ENCODE measurements at regions not wholly inside any gene's neighbourhood (a gene's known extent, or its start where the extent isn't known, plus 50 kb on each side); places are given as distances from the start of the nearest gene placed in this dataset.

DNA sequence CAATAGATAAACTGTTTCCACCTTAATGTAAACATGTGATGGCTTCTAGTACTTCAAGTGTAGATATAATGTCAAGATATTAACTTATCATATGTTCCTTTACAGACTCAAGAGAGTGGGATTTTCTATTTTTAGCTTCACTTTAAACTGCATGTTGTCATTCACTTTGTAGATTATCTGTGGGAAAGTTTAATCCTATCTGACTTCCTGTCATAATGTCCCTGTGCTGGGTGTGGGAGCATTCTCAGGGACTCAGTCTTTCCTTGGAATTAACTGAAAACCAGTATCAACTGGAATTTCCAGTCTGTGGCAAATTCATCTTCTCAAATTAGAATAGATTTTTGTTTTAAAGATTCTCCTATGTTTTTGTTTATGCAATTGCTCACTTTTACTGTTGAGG, 226.1 kb upstream of the FERMT1 start:
- DNase-seq (ENCODE audit: low spot score) (no peak), FAIRE-seq (no peak), ATAC-seq (no peak)
- ChIA-PET POLR2A (no interaction called here), CTCF (ENCODE audit: low intra/inter-chr PET ratio, low total read pairs) (no interaction called here)
- intact Hi-C loops (cut with micrococcal nuclease; ENCODE audit: unreplicated experiment) (no loop called here), in situ Hi-C loops (cut with HindIII; ENCODE audit: extremely low pct_ligation_motif_present, low pct_unique_long_range_greater_than_20kb) (no loop called here)
- Histone ChIP-seq H3K79me2 (ENCODE audit: insufficient read depth, low read length) (no peaks in the 10 kb centered on the region), H4K20me1 (ENCODE audit: insufficient read depth, low read length) (no peaks in the 10 kb centered on the region), H3K9ac (ENCODE audit: insufficient read depth, low read depth, low read length) (no peak overlapping the region), H3K27ac (ENCODE audit: extremely low read length, insufficient read depth, low read length) (no peak overlapping the region), H3K4me2 (ENCODE audit: low read depth, low read length) (no peak overlapping the region), H3K9me3 (ENCODE audit: low read length) (no peaks in the 10 kb centered on the region), H3K27me3 (ENCODE audit: control insufficient read depth in 1 of 2, insufficient read depth in 2 of 2, low read length in 2 of 2) (no peaks in the 10 kb centered on the region), H3K36me3 (replicated peaks in 1 of 2; ENCODE audit: control insufficient read depth in 1 of 2, insufficient read depth in 2 of 2, low read length in 2 of 2) (no peaks in the 10 kb centered on the region), H3K4me3 (replicated peaks in 1 of 3; ENCODE audit: insufficient read depth in 1 of 3, low read depth in 2 of 3, low read length in 3 of 3) (no peak overlapping the region), H3K4me1 (ENCODE audit: insufficient read depth, low read length) (no peaks in the 10 kb centered on the region), H2AFZ (ENCODE audit: low read length) (no peak overlapping the region)
- BruUV-seq (replicated peaks), result no TSS peak
- no peak for TF ChIP-seq ZNF383 (CRISPR knock-in tag; IDR thresholded peaks at IDR 0.05; ENCODE audit: borderline replicate concordance)
- no peak for TF ChIP-seq KAT8 (CRISPR knock-in tag; IDR thresholded peaks at IDR 0.05)
- TF ChIP-seq SALL1 (CRISPR knock-in tag; IDR thresholded peaks at IDR 0.05), result no peak
- TF ChIP-seq TSC22D2 (CRISPR knock-in tag; IDR thresholded peaks at IDR 0.05; ENCODE audit: borderline replicate concordance), result no peak
- TF ChIP-seq MED1 (CRISPR knock-in tag; IDR thresholded peaks at IDR 0.05), result no peak
- TF ChIP-seq, protein P1, sequence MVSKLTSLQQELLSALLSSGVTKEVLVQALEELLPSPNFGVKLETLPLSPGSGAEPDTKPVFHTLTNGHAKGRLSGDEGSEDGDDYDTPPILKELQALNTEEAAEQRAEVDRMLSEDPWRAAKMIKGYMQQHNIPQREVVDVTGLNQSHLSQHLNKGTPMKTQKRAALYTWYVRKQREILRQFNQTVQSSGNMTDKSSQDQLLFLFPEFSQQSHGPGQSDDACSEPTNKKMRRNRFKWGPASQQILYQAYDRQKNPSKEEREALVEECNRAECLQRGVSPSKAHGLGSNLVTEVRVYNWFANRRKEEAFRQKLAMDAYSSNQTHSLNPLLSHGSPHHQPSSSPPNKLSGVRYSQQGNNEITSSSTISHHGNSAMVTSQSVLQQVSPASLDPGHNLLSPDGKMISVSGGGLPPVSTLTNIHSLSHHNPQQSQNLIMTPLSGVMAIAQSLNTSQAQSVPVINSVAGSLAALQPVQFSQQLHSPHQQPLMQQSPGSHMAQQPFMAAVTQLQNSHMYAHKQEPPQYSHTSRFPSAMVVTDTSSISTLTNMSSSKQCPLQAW (CRISPR knock-in tag; IDR thresholded peaks at IDR 0.05), result no peak
- TF ChIP-seq ATRX (CRISPR knock-in tag; IDR thresholded peaks at IDR 0.05; ENCODE audit: borderline replicate concordance), result no peak
- TF ChIP-seq ZNF335 (CRISPR knock-in tag; IDR thresholded peaks at IDR 0.05), result no peak
- TF ChIP-seq LCORL (IDR thresholded peaks at IDR 0.05), result no peak
- TF ChIP-seq LCORL (CRISPR knock-in tag; IDR thresholded peaks at IDR 0.05), result no peak
- TF ChIP-seq, protein P2, sequence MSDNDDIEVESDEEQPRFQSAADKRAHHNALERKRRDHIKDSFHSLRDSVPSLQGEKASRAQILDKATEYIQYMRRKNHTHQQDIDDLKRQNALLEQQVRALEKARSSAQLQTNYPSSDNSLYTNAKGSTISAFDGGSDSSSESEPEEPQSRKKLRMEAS (IDR thresholded peaks at IDR 0.05), result no peak
- TF ChIP-seq, protein P3, sequence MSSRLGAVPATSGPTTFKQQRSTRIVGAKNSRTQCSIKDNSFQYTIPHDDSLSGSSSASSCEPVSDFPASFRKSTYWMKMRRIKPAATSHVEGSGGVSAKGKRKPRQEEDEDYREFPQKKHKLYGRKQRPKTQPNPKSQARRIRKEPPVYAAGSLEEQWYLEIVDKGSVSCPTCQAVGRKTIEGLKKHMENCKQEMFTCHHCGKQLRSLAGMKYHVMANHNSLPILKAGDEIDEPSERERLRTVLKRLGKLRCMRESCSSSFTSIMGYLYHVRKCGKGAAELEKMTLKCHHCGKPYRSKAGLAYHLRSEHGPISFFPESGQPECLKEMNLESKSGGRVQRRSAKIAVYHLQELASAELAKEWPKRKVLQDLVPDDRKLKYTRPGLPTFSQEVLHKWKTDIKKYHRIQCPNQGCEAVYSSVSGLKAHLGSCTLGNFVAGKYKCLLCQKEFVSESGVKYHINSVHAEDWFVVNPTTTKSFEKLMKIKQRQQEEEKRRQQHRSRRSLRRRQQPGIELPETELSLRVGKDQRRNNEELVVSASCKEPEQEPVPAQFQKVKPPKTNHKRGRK (CRISPR knock-in tag; IDR thresholded peaks at IDR 0.05), result no peak
- no peak for TF ChIP-seq ZMYM4 (CRISPR knock-in tag; IDR thresholded peaks at IDR 0.05)
